ENCODE measurements at regions not wholly inside any gene's neighbourhood (a gene's known extent, or its start where the extent isn't known, plus 50 kb on each side); places are given as distances from the start of the nearest gene placed in this dataset.

DNA sequence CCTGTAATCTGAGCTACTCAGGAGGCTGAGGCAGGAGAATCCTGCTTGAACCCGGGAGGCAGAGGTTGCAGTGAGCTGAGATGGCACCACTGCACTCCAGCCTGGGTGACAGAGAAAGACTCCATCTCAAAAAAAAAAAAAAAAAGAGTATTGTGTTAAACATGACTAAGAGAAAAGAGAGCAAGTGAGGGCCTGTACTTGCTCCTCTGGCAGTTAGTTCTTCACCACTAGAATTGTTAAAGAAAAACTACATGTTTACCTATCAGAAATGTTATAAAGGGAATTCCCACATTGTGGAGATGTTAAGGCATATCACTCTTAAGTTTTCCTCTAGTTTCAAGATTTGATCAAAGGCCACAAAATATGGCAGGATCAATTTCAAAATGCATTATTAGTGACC is 75.4 kb upstream of the LRATD1 start:
- no peaks in the 10 kb centered on the region for H3K79me2 ChIP-seq (ENCODE audit: insufficient read depth, low read length)
- no peak for TF ChIP-seq EZH2 (IDR thresholded peaks at IDR 0.05; ENCODE audit: borderline replicate concordance, low read depth, low read length, severe bottlenecking)
- TF ChIP-seq, protein P1, sequence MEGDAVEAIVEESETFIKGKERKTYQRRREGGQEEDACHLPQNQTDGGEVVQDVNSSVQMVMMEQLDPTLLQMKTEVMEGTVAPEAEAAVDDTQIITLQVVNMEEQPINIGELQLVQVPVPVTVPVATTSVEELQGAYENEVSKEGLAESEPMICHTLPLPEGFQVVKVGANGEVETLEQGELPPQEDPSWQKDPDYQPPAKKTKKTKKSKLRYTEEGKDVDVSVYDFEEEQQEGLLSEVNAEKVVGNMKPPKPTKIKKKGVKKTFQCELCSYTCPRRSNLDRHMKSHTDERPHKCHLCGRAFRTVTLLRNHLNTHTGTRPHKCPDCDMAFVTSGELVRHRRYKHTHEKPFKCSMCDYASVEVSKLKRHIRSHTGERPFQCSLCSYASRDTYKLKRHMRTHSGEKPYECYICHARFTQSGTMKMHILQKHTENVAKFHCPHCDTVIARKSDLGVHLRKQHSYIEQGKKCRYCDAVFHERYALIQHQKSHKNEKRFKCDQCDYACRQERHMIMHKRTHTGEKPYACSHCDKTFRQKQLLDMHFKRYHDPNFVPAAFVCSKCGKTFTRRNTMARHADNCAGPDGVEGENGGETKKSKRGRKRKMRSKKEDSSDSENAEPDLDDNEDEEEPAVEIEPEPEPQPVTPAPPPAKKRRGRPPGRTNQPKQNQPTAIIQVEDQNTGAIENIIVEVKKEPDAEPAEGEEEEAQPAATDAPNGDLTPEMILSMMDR (IDR thresholded peaks at IDR 0.05; ENCODE audit: borderline replicate concordance, extremely low read depth, low read length, poor library complexity, severe bottlenecking), result no peak
- no peaks in the 10 kb centered on the region for H3K4me1 ChIP-seq (ENCODE audit: insufficient read depth, low read length)
- DNase-seq (no peak), ATAC-seq (ENCODE audit: insufficient read depth, low read depth) (no peak)
- no peak overlapping the region for H3K9ac ChIP-seq (ENCODE audit: low read depth, low read length)
- H3K27me3 ChIP-seq (ENCODE audit: insufficient read depth, low read length, poor library complexity), result no peaks in the 10 kb centered on the region
- H3K36me3 ChIP-seq (ENCODE audit: insufficient read depth, low read length), result no peaks in the 10 kb centered on the region
- no peaks in the 10 kb centered on the region for H4K20me1 ChIP-seq (ENCODE audit: insufficient read depth, low read length)
- no peak overlapping the region for H3K4me2 ChIP-seq (ENCODE audit: insufficient read depth, low read length)
- no peak overlapping the region for H2AFZ ChIP-seq (ENCODE audit: low read depth, low read length)
- H3K4me3 ChIP-seq (ENCODE audit: low read depth in 1 of 2, low read length in 2 of 2), result no peak overlapping the region
- no peaks in the 10 kb centered on the region for H3K9me3 ChIP-seq (ENCODE audit: insufficient read depth, low read length, severe bottlenecking)
- H3K27ac ChIP-seq (ENCODE audit: low read length), result no peak overlapping the region

DNA sequence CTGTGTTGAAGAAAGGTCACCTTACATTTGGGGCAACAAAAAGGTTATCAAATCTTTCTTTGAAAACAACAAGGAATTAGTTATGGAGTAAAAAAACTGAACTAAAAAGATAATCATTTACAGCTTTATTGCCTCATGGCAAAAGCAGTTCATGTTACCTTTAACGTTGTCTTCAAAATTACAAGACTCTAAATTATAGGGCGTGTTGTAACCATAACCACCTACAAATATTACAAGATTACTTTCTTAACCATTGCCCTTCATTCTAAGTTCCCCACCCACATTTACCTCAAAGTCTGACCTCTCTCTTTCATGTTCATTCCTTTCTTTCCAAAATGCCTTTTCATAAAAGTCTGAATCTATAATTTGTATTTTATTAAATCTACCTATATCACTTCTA is 74.6 kb upstream of the LRATD1 start:
- Histone ChIP-seq H4K20me1 (ENCODE audit: insufficient read depth, low read length) (no peaks in the 10 kb centered on the region), H2AFZ (ENCODE audit: low read depth, low read length) (no peak overlapping the region), H3K9me3 (ENCODE audit: insufficient read depth, low read length, severe bottlenecking) (no peaks in the 10 kb centered on the region), H3K27ac (ENCODE audit: low read length) (no peak overlapping the region), H3K79me2 (ENCODE audit: insufficient read depth, low read length) (no peaks in the 10 kb centered on the region), H3K4me2 (ENCODE audit: insufficient read depth, low read length) (no peak overlapping the region), H3K27me3 (ENCODE audit: insufficient read depth, low read length, poor library complexity) (no peaks in the 10 kb centered on the region), H3K9ac (ENCODE audit: low read depth, low read length) (no peak overlapping the region), H3K36me3 (ENCODE audit: insufficient read depth, low read length) (no peaks in the 10 kb centered on the region), H3K4me1 (ENCODE audit: insufficient read depth, low read length) (no peaks in the 10 kb centered on the region), H3K4me3 (ENCODE audit: low read depth in 1 of 2, low read length in 2 of 2) (no peak overlapping the region)
- TF ChIP-seq, protein P1 (IDR thresholded peaks at IDR 0.05; ENCODE audit: borderline replicate concordance, extremely low read depth, low read length, poor library complexity, severe bottlenecking), result no peak
- no peak for TF ChIP-seq EZH2 (IDR thresholded peaks at IDR 0.05; ENCODE audit: borderline replicate concordance, low read depth, low read length, severe bottlenecking)
- ATAC-seq (ENCODE audit: insufficient read depth, low read depth) (no peak), DNase-seq (no peak)

DNA sequence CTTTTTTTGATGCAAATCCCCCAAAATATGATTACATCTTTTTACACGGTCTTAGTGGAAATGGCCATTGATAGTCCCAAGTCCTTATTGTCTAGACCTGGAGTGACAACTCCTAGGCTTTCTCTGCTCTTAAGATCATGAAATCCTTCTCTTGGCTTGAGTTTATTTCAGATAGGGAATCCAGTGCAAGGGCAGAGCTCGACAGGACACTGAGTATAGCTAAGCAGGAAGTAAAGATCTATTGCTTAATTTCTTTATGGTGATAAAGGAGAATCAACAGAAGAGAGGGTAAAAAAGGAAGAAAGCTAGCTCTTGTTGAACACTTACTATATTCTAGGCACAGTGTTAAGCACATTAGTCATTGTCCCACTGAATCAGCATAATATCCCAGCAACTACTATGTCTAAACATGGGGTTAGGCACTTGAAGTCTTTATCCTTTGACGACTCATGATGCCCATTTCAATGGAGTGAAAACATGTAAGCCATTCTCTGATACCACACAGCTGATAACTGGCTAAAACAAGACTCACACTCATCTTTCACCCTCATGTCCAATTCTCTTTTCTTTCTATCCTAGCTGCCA is 74.1 kb upstream of the LRATD1 start:
- no peaks in the 10 kb centered on the region for H3K4me1 ChIP-seq (ENCODE audit: insufficient read depth, low read length)
- H3K79me2 ChIP-seq (ENCODE audit: insufficient read depth, low read length), result no peaks in the 10 kb centered on the region
- no peak overlapping the region for H3K4me3 ChIP-seq (ENCODE audit: low read depth in 1 of 2, low read length in 2 of 2)
- H3K9ac ChIP-seq (ENCODE audit: low read depth, low read length), result no peak overlapping the region
- no peaks in the 10 kb centered on the region for H3K27me3 ChIP-seq (ENCODE audit: insufficient read depth, low read length, poor library complexity)
- no peaks in the 10 kb centered on the region for H3K9me3 ChIP-seq (ENCODE audit: insufficient read depth, low read length, severe bottlenecking)
- no peaks in the 10 kb centered on the region for H3K36me3 ChIP-seq (ENCODE audit: insufficient read depth, low read length)
- TF ChIP-seq, protein P1 (IDR thresholded peaks at IDR 0.05; ENCODE audit: borderline replicate concordance, extremely low read depth, low read length, poor library complexity, severe bottlenecking), result no peak
- TF ChIP-seq EZH2 (IDR thresholded peaks at IDR 0.05; ENCODE audit: borderline replicate concordance, low read depth, low read length, severe bottlenecking), result no peak
- no peaks in the 10 kb centered on the region for H4K20me1 ChIP-seq (ENCODE audit: insufficient read depth, low read length)
- H3K27ac ChIP-seq (ENCODE audit: low read length), result no peak overlapping the region
- H3K4me2 ChIP-seq (ENCODE audit: insufficient read depth, low read length), result no peak overlapping the region
- no peak for DNase-seq
- no peak overlapping the region for H2AFZ ChIP-seq (ENCODE audit: low read depth, low read length)
- ATAC-seq (ENCODE audit: insufficient read depth, low read depth), result no peak

DNA sequence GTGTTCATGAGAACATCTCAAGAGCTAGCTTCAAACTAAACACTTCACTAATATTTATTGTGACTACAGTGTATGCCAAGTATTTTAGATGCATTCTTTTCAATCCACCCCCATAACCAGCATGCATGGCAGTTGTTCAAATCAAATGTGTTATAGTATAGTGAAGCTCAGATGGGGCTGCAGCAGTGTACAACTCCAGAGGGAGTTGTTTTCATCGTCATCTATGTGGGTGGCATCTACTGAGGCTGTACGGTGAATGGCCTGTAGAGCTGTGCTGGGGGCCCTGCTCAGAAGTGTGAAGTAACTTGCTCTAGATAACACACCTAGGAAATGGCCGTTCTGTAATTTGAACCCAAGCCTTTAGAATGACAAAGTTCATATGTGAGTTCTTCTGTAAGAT is 71.8 kb upstream of the LRATD1 start:
- no peaks in the 10 kb centered on the region for H3K36me3 ChIP-seq (ENCODE audit: insufficient read depth, low read length)
- ATAC-seq (ENCODE audit: insufficient read depth, low read depth) (no peak), DNase-seq (no peak)
- H3K4me1 ChIP-seq (ENCODE audit: insufficient read depth, low read length), result no peaks in the 10 kb centered on the region
- H3K4me3 ChIP-seq (ENCODE audit: low read depth in 1 of 2, low read length in 2 of 2), result no peak overlapping the region
- no peaks in the 10 kb centered on the region for H3K79me2 ChIP-seq (ENCODE audit: insufficient read depth, low read length)
- no peaks in the 10 kb centered on the region for H4K20me1 ChIP-seq (ENCODE audit: insufficient read depth, low read length)
- no peak overlapping the region for H3K9ac ChIP-seq (ENCODE audit: low read depth, low read length)
- H3K9me3 ChIP-seq (ENCODE audit: insufficient read depth, low read length, severe bottlenecking), result no peaks in the 10 kb centered on the region
- H3K27ac ChIP-seq (ENCODE audit: low read length), result no peak overlapping the region
- no peak overlapping the region for H3K4me2 ChIP-seq (ENCODE audit: insufficient read depth, low read length)
- H3K27me3 ChIP-seq (ENCODE audit: insufficient read depth, low read length, poor library complexity), result no peaks in the 10 kb centered on the region
- TF ChIP-seq, protein P1 (IDR thresholded peaks at IDR 0.05; ENCODE audit: borderline replicate concordance, extremely low read depth, low read length, poor library complexity, severe bottlenecking), result no peak
- no peak for TF ChIP-seq EZH2 (IDR thresholded peaks at IDR 0.05; ENCODE audit: borderline replicate concordance, low read depth, low read length, severe bottlenecking)
- H2AFZ ChIP-seq (ENCODE audit: low read depth, low read length), result no peak overlapping the region
